HG03066 (cell line): ENCODE measurements at regions not wholly inside any gene's neighbourhood (a gene's known extent, or its start where the extent isn't known, plus 50 kb on each side); places are given as distances from the start of the nearest gene placed in this dataset.
"Not testable (repeated sequence)": the region's sequence is repeated elsewhere in the genome, so short reads cannot be mapped to it uniquely, and the experiment has no call there.

ENCODE experiments used
- ATAC-seq: cut with Tn5 transposase; IDR thresholded peaks from one replicate; pipeline ENCODE4 v1.9.1; 2021; ENCODE audit warnings: low read depth; ENCODE audit not compliant: unreplicated experiment

DNA sequence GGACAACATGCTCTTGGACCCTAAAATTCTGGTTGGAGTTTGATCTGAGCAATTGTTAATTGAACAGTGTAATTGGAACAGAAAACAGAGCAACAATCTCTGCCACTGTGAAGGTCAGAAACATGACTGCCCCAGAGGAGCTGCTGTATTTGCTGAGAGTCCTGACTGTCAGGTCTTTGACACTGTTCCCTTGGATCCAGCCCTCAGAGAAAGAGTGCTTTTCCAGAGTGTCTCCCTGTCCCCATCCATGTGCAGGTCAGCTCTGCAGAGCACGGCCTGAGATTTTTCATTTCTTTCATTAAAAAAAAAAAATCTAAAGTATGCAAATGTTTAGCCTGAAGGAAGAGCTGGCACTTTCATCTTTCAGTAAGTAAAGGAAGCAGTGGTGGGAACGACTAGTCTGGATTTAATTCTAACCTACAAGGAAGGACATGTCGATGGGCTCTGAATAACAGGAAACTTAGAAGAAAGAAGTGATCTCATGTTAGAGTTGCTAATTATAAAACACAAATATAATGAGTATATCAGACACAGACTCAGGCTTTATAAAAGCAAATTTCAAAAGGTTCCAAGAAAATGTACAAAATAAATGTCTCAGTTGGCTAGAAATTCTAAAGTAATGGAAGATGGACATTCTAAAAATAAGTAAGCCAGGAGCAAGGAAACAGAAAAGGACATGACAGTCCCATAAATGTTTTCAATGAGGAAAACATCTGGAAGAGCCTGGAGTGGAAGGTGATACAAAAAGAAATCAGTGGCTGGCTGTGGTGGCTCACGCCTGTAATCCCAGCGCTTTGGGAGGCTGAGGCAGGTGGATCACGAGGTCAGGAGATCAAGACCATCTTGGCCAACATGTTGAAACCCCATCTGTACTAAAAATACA lies 876.5 kb downstream of the EPHA4 start:
- no peak for ATAC-seq

DNA sequence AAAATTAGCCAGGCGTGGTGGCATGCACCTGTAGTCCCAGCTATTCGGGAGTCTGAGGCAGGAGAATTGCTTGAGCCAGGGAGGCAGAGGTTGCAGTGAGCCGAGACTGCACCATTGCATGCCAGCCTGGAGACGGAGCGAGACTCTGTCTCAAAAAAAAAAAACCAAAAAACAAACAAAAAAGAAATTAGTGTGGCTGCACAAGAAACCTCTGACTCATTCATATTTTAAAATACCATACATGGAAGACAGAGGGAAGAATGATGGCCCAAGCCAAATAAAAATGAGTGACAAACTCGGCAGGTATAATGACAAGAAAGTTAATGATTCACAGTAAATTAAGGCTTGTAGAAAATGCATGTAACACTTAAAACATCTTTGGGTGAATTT lies 875.8 kb downstream of the EPHA4 start:
- ATAC-seq, result no peak

DNA sequence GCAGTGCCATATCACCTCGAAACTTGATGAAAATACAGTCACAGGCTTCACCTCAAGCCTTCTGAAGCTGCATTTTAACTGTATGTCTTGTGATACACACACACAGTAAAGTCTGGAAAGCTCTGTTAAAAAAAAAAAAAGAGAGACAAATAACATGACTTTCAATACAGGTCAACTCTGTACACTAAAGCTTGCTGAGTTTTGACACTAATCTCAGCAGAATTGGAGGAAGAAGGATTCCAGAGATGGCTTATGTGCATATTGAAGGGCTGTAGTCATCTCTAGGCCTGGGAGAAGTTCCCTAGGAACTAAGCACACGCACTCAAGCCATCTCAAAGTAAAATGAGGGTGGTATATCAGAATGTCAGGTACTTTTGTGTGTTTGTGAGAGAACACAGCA lies 875.1 kb downstream of the EPHA4 start:
- ATAC-seq, result no peak

DNA sequence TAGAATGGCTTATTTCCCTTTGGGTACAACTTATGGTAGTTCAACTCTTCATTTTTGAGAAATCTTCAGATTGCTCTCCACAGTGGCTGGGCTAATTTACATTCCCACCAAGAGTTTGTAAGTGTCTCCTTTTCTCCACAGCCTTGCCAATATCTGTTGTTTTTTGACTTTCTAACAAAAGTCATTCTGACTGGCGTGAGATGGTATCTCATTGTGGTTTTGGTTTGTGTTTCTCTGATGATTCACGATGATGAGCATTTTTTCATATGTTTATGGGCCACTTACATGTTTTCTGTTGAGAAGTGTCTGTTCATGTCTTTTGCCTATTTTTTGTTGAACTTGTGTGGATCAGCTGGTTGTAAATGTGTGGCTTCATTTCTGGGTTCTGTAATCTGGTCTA lies 871.0 kb downstream of the EPHA4 start:
- ATAC-seq, result no peak

DNA sequence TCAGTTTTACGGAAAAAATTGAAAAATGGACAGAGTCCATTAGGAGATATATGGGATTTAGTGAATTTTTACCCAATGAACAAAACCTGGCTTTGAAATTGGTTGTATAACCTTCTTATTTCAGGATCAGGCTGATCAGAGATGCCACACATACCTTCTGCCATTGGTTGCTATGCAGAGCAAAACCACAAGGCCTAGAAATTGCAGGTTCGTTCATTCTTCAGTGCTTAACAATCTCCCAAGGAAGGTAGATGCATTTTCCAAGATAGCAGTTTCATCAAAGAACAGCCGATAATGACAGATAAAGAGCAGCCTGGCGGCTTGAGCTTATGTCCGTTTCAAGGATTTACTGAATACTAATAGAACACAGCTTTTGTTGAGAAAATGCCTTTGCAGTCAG lies 868.8 kb downstream of the EPHA4 start:
- no peak for ATAC-seq

DNA sequence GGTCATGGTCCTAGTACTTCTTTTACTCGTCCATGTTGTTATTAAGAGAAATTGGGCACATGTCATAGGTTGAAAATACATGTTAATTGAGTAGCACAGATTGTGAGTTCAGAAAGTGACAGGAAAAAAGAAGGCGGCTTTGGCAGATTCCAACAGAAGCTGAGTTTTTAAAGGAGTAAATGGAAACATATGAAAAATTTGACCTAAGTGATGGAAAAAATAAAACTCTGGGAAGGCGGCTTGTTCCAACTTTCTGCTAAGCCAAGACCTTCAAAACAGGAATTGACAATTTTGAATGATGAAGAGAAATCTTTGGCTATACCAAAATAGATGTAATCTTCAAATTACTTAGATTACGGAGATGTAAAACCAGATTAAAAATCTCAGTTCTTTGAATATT lies 868.0 kb downstream of the EPHA4 start:
- no peak for ATAC-seq

DNA sequence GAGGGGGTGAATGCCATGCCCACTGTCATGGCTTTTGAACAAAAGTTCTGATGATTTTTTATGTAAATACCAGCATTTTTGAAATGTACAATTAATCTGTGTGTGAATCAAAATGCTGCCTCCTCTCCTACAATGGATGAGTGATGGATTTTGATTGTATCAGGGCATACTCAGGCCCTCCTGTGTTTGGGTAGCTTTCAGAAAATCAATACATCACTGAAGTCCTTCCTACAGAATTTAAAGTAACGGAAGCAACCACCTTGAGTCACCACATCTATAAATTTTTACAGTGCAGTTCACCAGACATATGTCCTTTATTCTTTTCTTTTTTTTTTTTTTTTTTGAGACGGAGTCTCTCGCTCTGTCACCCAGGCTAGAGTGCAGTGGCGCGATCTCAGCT lies 867.3 kb downstream of the EPHA4 start:
- ATAC-seq, result no peak

DNA sequence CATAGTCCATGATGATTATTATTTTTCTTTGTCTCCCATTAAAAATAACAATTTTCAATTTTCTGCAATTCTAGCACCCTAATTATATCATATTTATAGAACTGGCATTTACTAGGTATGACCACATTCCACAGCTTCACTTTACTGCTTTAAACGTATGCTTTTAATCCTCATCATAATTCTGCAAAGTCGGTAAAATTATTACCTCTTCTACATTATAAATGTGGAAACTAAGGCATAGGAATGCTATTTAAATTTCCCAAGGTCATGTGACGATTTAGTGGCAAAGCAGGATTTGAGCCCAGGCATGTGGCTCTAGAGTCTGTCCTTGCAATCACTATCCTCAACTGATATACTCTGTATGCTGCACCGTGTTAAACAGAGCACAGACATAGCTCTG lies 866.4 kb downstream of the EPHA4 start:
- ATAC-seq, result no peak

DNA sequence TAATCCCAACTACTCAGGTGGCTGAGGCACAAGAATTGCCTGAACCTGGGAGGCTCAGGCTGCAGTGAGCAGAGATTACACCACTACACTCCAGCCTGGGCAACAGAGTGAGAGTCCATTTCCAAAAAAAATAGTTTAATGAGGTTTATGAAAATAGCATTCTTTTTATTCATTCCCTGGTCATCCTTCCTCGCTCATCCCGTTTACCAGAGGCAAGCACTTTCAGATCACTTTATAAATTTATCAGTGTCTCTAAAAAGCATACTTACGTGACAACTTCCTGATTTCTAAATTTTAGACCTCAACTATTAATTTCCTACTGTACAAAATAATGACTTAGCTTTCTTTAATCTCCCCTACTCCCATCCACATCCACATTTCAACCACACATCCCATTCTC lies 864.8 kb downstream of the EPHA4 start:
- ATAC-seq, result no peak

DNA sequence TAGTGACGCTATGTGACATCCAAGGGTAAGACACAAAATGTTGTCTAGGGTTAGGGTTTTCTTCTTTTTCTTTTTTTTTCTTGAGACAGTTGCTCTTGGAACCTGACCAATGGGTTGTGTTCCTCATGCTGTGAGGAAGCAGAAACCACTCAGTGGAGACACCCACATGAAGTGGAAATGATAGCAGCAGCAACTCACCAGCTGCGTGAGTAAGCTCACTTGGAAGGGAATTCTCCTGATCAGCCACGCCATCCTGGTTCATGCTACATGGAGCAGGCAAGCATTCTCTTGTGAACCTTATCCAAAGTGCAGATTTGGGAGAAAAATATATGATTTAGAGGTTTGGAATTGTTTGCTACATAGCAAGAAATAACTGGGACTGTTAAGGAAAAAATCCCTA lies 863.7 kb downstream of the EPHA4 start:
- ATAC-seq, result no peak

DNA sequence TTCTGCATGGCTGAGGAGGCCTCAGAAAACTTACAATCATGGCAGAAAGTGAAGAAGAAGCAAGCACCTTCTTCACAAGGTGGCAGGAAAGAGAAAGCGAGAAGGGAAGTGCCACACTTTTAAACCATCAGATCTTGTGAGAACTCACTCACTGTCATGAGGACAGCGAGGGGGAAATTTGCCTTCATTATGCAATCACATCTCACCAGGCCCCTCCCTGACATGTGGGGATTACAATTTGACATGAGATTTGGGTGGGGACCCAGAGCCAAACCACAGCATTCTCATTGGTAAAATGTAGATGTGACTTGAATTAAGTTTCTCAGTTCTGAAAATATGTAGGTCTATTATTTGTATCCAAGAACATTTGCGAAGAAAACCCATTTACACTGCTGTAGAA lies 854.8 kb downstream of the EPHA4 start:
- no peak for ATAC-seq

DNA sequence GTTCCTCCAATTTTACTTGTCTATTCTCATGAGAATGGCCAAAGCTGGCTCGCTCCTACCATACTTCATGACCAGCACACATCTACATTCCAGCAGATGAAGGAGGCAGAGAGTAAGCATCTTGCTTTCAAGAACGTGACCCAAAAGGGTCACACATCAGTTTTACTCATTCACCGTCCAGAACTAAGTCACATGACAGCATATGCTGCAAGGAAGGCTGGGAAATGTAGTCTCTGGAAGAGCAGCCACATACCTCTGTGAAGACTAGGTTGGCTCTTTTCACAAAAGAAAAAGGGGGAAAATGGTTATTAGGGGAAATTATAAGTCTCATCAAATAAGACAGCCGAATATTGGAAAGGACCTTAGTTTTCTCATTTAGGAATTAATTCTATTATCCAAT lies 835.3 kb downstream of the EPHA4 start:
- ATAC-seq, result no peak

DNA sequence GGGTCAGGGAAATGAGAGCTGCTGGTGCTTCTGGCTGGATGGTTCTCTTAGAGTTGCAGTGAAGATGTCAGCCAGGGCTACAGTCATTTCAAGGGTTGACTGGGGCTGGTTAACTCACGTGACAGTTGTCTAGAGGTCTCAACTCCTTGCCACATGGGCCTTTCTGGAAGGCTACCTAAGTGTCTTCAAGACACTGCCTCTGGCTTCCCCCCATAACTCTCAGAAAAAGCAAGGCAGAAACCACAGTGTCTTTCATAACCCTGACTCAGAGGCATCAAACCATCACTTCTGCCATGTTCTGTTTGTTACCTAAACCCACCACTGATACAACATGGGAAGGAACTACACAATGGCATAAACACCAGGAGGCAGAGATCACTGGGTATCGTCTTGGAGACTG lies 828.9 kb downstream of the EPHA4 start:
- no peak for ATAC-seq

DNA sequence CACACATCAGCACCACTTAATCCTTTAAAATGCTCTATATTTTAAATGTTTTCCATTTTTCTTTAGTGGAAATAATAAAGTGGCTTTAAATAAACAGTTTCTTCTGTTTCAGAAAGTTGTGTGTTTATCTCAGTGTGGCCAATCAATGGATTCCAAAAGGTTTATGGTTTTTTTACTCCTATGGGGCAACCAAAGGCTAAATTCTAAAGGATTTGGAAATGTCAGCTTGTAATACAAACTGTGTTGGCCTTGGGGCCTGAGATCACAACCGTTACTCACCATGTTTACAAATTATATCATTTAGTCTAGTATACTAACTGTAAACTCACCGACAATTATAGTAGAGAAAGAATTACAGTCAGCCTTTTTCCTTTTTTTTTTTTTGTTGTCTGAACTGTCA lies 827.2 kb downstream of the EPHA4 start:
- no peak for ATAC-seq

DNA sequence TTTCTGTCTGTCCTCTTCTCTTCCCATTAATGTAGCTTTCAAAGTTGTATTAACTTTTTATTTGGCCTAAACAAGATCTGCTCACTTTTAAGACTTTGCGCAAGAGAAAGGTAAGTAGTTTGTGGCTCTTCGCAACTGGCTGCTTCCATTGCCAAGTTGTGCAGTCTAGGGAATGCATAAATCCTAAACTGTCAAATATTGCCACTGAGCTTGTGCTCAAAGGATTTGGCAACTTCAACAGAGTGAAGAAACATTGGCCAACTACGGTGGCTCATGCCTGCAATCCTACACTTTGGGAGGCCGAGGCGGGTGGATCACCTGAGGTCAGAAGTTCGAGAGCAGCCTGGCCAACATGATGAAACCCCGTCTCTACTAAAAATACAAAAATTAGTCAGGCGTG lies 826.4 kb downstream of the EPHA4 start:
- ATAC-seq, result no peak

DNA sequence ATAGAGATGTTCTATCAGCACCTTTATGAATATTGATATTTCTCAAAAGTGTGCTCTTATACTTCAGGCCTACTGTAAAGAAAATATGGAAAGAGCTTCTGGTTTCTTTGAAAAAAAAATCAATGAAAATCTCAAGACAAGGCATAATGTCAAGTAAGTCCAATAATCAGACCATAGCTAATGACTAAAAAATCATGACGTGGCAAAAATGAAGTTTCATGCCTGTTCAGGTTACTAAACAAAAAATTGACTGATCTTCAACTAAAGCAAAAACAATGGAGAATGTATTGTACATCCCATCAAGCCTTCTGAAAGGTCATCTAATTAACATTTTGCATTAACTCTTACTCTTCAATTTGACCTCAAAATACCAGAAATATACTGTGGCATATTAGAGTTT lies 824.4 kb downstream of the EPHA4 start:
- no peak for ATAC-seq

DNA sequence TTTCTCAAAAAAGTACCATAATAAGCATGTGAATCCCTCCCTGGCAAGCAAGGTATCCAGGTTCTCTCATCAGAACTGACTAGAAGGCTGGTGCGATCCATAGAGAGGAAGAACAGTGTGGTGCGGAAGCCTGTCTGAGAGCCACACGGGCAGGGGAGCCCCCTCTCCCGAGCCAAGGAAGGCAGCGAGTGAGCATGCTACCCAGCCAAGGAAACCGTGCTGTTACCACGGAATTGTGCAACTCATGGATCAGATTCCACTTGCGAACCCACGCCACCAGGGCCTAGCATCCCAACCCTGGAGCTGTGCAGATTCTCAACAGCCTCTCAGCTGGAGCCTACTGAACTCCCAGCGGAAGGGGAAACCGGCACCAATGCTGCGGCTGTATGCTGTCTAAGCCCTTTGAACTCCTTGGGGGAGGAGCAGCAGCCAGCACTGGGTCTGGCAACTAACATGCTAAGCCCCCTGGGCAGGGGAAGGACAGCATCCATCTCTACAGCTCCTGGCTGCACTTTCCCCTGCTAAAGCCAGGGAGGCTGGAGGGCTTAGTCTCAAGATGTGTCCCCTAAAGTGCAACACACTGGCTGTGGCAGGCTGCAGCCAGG lies 823.1 kb downstream of the EPHA4 start:
- no peak for ATAC-seq

DNA sequence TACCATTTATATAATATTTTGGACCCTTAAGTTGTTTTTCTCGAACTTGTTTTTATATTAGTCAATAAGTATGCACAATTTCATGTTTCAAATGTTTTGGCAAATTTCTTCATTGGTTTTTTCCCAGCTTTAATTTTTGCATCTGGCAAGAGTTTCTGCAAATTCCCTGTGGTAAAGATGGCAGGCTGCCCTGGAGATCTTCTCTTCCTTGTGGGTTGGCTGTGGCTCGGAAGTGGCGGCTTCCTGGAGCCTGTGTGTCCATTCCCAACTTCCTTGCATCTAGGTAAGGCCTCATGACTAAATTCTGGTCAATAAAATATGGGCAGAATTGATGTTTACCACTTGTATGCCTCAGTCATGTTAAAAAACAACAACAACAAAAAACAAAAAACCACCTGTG lies 818.6 kb downstream of the EPHA4 start:
- no peak for ATAC-seq

DNA sequence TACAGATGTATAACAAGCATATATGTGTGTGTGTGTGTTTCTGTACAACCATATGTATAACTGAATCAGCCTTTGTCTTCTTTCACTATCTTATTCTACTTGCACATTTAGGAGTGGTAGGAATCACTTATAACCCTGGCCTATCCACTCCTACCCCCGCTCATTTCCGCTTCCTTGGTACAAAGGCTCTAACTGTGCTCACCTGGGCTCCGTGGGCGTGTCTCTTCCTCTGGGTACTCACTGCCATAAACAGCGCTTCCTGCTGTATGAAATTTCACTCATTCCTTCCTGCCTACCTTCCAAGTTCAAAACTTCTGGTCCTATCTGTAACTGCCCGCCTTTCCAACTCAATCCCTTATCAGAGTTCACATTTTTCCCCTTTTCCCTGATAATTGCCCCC lies 815.5 kb downstream of the EPHA4 start:
- no peak for ATAC-seq

DNA sequence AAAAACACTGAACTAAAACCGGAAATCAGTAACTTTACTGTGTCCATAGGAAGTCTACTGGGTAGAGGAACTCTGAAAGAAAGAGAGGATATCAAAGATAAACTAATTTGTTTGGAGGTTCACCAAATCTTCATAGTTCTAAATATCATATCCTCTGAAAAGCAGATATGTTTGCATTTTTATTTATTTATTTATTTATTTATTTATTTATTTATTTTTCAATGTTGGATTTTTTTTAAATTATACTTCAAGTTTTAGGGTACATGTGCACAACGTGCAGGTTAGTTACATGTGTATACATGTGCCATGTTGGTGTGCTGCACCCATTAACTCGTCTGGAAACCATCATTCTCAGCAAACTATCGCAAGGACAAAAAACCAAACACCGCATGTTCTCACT lies 813.7 kb downstream of the EPHA4 start:
- not testable (repeated sequence) for ATAC-seq

DNA sequence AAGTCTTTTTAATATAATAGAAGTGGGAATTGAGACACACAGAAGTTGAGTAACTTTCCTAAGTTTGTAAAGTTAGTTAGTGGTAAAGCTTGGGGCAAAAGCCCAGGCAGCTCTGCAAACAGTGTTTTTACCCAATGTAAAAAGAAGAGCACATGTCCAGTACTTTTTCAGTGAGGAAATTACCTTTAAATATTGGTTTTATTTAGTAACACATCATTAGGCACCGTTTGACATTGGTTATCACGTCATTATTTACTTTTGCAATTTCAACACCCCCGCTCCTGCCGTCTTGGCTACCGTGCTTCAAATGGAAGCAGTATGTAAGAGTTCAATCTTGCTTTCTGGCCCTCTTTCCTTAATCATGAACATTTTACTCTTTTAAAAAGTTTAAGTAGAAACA lies 807.9 kb downstream of the EPHA4 start:
- no peak for ATAC-seq

DNA sequence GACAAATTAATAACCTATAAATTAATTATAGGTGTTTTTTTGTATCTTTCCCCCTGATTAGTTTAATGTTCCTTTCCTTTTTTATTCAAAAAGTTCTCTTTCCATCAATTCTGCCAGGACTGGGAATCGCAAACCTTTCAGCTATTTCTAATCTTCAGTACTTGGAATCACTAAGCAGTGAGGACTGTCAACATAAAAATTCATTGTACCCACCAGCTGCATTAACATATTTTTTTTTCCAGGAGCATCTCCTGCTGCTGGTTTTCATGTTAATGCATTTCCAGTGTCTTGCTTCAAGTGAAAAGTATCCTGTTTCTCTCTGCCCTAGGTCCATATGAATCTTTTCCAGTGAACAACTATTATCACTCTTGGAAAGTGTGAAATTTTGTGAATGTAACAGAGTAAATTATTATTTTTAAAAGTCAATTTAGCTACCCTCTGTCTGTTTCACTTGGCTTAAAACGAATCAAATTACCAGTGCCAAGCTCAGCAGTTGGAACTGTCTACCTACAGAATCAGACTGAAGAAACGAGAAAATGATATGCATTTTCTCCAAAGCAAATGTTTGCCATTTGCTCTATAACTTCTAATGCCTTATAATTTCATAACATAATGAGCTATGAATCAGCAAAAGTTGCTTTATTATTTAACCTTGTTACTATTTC lies 804.4 kb downstream of the EPHA4 start:
- ATAC-seq, result no peak
